ENCODE measurements at regions not wholly inside any gene's neighbourhood (a gene's known extent, or its start where the extent isn't known, plus 50 kb on each side); places are given as distances from the start of the nearest gene placed in this dataset.

DNA sequence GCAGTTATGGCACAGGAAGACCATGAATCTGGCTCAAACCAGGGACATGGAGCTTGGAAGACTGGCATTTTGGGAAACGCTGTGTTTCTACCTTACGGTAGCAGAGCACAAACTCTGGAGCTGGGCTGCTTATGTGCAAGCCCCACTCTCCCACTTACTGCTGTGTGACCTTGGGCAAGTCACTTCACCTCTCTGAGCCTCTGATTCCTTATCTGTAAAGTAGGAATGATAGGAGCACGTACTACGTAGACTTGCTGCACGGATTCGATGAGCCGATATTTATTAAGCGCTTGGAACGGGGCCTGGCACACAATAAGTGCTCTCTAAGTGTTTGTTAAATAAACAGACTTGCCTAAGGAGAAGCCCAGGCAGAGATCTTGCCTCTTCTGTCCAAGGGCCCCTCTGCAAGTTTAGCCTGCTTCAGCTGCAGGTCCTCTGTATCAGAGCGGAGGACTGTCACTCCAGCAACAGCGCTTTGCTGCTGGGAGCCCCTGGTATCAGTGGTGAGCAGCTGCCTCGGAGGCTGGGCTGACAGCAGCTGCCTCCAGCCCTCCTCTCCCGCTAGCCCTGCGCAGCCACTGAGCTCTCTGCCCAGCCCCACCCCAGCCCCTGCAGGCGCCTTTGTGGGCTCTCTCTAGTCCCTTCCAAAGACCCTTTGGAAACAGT is 96.9 kb upstream of the ANO1 start:
- H3K4me3 Mint-ChIP-seq: no peak overlapping the region
- Histone ChIP-seq H3K4me3 (ENCODE audit: low read length) (no peak overlapping the region), H3K9me3 (ENCODE audit: control insufficient read depth in 1 of 2, insufficient read depth in 1 of 2, low read length in 2 of 2) (peaks cover 0 to 17% of the 10 kb centered on the region in 2 experiments), H3K27me3 (ENCODE audit: control insufficient read depth in 1 of 2, insufficient read depth in 2 of 2, low read length in 2 of 2) (peaks cover 23 to 31% of the 10 kb centered on the region in 2 experiments), H3K27ac (ENCODE audit: low read depth in 1 of 2, low read length in 2 of 2) (no peak overlapping the region), H3K36me3 (ENCODE audit: insufficient read depth, low read length) (no peaks in the 10 kb centered on the region), H3K4me1 (ENCODE audit: insufficient read depth, low read length) (no peaks in the 10 kb centered on the region)
- CTCF ChIA-PET: no interaction called here
- intact Hi-C loops (cut with DNase I, micrococcal nuclease): no loop called here
- ATAC-seq (ENCODE audit: poor library complexity) (no peak), DNase-seq (no peak)
- no peaks in the 10 kb centered on the region for H3K9me3 Mint-ChIP-seq
- peaks cover 46% of the 10 kb centered on the region for H3K27me3 Mint-ChIP-seq
- no peaks in the 10 kb centered on the region for H3K4me1 Mint-ChIP-seq (ENCODE audit: low read depth)
- POLR2A ChIA-PET: no interaction called here
- TF ChIP-seq, protein P1, sequence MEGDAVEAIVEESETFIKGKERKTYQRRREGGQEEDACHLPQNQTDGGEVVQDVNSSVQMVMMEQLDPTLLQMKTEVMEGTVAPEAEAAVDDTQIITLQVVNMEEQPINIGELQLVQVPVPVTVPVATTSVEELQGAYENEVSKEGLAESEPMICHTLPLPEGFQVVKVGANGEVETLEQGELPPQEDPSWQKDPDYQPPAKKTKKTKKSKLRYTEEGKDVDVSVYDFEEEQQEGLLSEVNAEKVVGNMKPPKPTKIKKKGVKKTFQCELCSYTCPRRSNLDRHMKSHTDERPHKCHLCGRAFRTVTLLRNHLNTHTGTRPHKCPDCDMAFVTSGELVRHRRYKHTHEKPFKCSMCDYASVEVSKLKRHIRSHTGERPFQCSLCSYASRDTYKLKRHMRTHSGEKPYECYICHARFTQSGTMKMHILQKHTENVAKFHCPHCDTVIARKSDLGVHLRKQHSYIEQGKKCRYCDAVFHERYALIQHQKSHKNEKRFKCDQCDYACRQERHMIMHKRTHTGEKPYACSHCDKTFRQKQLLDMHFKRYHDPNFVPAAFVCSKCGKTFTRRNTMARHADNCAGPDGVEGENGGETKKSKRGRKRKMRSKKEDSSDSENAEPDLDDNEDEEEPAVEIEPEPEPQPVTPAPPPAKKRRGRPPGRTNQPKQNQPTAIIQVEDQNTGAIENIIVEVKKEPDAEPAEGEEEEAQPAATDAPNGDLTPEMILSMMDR (IDR thresholded peaks at IDR 0.05): no peak
- H3K36me3 Mint-ChIP-seq (ENCODE audit: low read depth): no peaks in the 10 kb centered on the region
- no peak overlapping the region for H3K27ac Mint-ChIP-seq

- ATAC-seq (ENCODE audit: poor library complexity) (no peak), DNase-seq (no peak)
- ChIA-PET POLR2A (no interaction called here), CTCF (no interaction called here)
- Mint-ChIP-seq H3K27me3 (peaks cover 61% of the 10 kb centered on the region), H3K4me3 (no peak overlapping the region), H3K27ac (no peak overlapping the region), H3K4me1 (ENCODE audit: low read depth) (no peaks in the 10 kb centered on the region), H3K9me3 (no peaks in the 10 kb centered on the region), H3K36me3 (ENCODE audit: low read depth) (no peaks in the 10 kb centered on the region)
- Histone ChIP-seq H3K27ac (ENCODE audit: low read depth in 1 of 2, low read length in 2 of 2) (no peak overlapping the region), H3K9me3 (ENCODE audit: control insufficient read depth in 1 of 2, insufficient read depth in 1 of 2, low read length in 2 of 2) (peaks cover 0 to 17% of the 10 kb centered on the region in 2 experiments), H3K27me3 (ENCODE audit: control insufficient read depth in 1 of 2, insufficient read depth in 2 of 2, low read length in 2 of 2) (peaks cover 34 to 48% of the 10 kb centered on the region in 2 experiments), H3K4me1 (ENCODE audit: insufficient read depth, low read length) (no peaks in the 10 kb centered on the region), H3K36me3 (ENCODE audit: insufficient read depth, low read length) (no peaks in the 10 kb centered on the region), H3K4me3 (ENCODE audit: low read length) (no peak overlapping the region)
- intact Hi-C loops (cut with DNase I, micrococcal nuclease): no loop called here
- TF ChIP-seq, protein P1 (IDR thresholded peaks at IDR 0.05): no peak
These were observed 95.2 kb upstream of the ANO1 start for GRCh38 chr11:69982690-69983570.

GRCh38 chr11:69983571-69983877 is 94.6 kb upstream of the ANO1 start:
- Histone ChIP-seq H3K36me3 (ENCODE audit: insufficient read depth, low read length) (no peaks in the 10 kb centered on the region), H3K4me1 (ENCODE audit: insufficient read depth, low read length) (no peaks in the 10 kb centered on the region), H3K9me3 (ENCODE audit: control insufficient read depth in 1 of 2, insufficient read depth in 1 of 2, low read length in 2 of 2) (peaks cover 0 to 17% of the 10 kb centered on the region in 2 experiments), H3K4me3 (ENCODE audit: low read length) (no peak overlapping the region), H3K27ac (ENCODE audit: low read depth in 1 of 2, low read length in 2 of 2) (no peak overlapping the region), H3K27me3 (ENCODE audit: control insufficient read depth in 1 of 2, insufficient read depth in 2 of 2, low read length in 2 of 2) (peaks cover 34 to 52% of the 10 kb centered on the region in 2 experiments)
- TF ChIP-seq, protein P1 (IDR thresholded peaks at IDR 0.05): no peak
- DNase-seq (no peak), ATAC-seq (ENCODE audit: poor library complexity) (no peak)
- CTCF ChIA-PET: no interaction called here
- POLR2A ChIA-PET: no interaction called here
- Mint-ChIP-seq H3K36me3 (ENCODE audit: low read depth) (no peaks in the 10 kb centered on the region), H3K27me3 (peaks cover 65% of the 10 kb centered on the region), H3K9me3 (no peaks in the 10 kb centered on the region), H3K4me3 (no peak overlapping the region), H3K4me1 (ENCODE audit: low read depth) (no peaks in the 10 kb centered on the region), H3K27ac (no peak overlapping the region)
- intact Hi-C loops (cut with DNase I, micrococcal nuclease): no loop called here

All from CD4-positive, alpha-beta T cell (primary cell).